ENCODE measurements at regions not wholly inside any gene's neighbourhood (a gene's known extent, or its start where the extent isn't known, plus 50 kb on each side); places are given as distances from the start of the nearest gene placed in this dataset.
"Not testable (repeated sequence)": the region's sequence is repeated elsewhere in the genome, so short reads cannot be mapped to it uniquely, and the experiment has no call there.

DNA sequence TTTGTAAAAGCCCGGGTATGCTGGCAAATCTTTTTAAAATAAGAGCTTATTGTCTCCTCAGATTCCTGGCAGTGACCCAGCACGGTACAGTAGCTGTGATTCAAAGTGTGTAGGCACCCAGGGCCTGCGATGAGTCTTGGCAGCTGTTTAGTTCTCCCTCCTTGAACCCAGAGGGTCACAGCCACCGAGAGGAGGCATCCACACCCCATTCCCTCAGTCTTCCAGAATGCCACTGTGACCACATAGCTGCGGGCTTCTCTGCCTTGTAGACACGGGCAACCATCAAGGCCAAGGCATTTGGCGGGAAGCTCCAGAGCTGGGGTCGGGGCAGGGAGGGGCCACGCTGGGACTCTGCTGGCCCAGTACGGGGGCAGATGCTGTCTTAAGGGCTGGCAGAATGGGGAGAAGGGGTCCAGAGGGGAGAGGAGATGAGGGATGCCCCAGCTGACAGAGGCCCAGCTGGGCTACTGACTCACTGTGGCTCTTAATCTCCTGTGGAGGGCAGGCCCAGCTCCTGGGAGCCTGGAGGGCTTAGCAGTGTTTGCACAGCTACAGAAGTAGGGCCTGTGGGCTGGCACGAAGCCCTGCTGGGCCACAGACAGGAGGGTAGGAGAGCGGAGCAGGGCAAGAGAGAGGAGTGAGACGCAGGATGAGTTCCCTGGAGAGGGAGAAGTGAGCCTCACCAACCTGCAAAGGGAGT lies 68.8 kb upstream of the DLG1 start:
- Mint-ChIP-seq H3K9me3 (no peaks in the 10 kb centered on the region), H3K27ac (no peak overlapping the region), H3K4me1 (no peaks in the 10 kb centered on the region), H3K36me3 (ENCODE audit: low read depth) (no peaks in the 10 kb centered on the region), H3K27me3 (peaks cover 13% of the 10 kb centered on the region), H3K4me3 (no peak overlapping the region)
- DNase-seq, result no peak
- POLR2A ChIA-PET, result no interaction called here
- CTCF ChIA-PET, result no interaction called here

DNA sequence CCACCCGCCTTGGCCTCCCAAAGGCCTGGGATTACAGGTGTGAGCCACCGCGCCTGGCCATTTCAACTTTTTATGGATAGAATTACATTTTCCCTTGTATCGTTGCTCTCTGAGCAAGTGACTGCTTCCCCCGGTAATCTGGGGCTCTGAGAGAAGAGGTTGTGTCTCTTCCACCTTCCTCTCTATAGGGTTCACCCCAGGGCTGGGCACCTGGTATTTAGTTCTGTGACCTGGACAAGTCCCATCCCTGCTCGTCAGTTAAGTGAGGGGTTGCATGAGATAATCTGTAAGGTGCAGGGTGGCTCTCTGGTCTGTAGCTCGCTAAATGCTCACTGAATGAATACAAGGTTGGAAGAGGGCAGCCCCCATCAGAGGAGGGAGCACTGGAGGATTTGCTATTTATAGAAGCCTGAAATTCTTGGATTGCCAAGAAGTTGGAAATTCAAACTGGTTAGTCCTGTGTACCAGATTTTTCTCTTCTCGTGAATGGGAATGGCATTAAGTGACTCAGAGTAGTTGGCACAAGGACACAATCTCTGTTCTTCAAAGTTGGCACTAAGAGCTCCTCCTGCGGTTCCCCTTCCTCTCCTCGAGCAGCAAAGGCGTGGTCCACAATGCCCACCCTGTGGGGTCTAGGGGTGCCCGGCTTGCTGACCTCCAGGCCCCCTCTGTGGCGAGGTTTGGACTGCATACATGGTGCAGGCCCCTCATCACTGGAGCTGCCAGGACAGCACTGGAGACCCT lies 68.1 kb upstream of the DLG1 start:
- ChIA-PET POLR2A (no interaction called here), CTCF (no interaction called here)
- Mint-ChIP-seq H3K27ac (no peak overlapping the region), H3K27me3 (peaks cover 11% of the 10 kb centered on the region), H3K36me3 (ENCODE audit: low read depth) (no peaks in the 10 kb centered on the region), H3K4me3 (no peak overlapping the region), H3K9me3 (no peaks in the 10 kb centered on the region), H3K4me1 (no peaks in the 10 kb centered on the region)
- DNase-seq, result no peak

- ChIA-PET POLR2A (no interaction called here), CTCF (interaction anchor here (0.8 kb wide), 1 partner anchor 109 kb away, joined by 3 read pairs; no protein-coding TSS in a partner anchor)
- no peaks in the 10 kb centered on the region for H3K4me1 Mint-ChIP-seq
- no peak overlapping the region for H3K4me3 Mint-ChIP-seq
- H3K9me3 Mint-ChIP-seq, result peaks cover 6% of the 10 kb centered on the region
- peaks cover 13% of the 10 kb centered on the region for H3K27me3 Mint-ChIP-seq
- H3K36me3 Mint-ChIP-seq (ENCODE audit: low read depth), result no peaks in the 10 kb centered on the region
- no peak overlapping the region for H3K27ac Mint-ChIP-seq
- DNase-seq, result no peak
Measured at GRCh38 chr3:197365586-197365985, 67.2 kb upstream of the DLG1 start.

- ChIA-PET POLR2A (no interaction called here), CTCF (no interaction called here)
- H3K4me1 Mint-ChIP-seq, result no peaks in the 10 kb centered on the region
- H3K27me3 Mint-ChIP-seq, result peaks cover 10% of the 10 kb centered on the region
- no peak overlapping the region for H3K4me3 Mint-ChIP-seq
- H3K27ac Mint-ChIP-seq, result no peak overlapping the region
- H3K9me3 Mint-ChIP-seq, result peaks cover 10% of the 10 kb centered on the region
- DNase-seq, result no peak
- no peaks in the 10 kb centered on the region for H3K36me3 Mint-ChIP-seq (ENCODE audit: low read depth)
Measured at GRCh38 chr3:197364410-197365071, 66.1 kb upstream of the DLG1 start.

DNA sequence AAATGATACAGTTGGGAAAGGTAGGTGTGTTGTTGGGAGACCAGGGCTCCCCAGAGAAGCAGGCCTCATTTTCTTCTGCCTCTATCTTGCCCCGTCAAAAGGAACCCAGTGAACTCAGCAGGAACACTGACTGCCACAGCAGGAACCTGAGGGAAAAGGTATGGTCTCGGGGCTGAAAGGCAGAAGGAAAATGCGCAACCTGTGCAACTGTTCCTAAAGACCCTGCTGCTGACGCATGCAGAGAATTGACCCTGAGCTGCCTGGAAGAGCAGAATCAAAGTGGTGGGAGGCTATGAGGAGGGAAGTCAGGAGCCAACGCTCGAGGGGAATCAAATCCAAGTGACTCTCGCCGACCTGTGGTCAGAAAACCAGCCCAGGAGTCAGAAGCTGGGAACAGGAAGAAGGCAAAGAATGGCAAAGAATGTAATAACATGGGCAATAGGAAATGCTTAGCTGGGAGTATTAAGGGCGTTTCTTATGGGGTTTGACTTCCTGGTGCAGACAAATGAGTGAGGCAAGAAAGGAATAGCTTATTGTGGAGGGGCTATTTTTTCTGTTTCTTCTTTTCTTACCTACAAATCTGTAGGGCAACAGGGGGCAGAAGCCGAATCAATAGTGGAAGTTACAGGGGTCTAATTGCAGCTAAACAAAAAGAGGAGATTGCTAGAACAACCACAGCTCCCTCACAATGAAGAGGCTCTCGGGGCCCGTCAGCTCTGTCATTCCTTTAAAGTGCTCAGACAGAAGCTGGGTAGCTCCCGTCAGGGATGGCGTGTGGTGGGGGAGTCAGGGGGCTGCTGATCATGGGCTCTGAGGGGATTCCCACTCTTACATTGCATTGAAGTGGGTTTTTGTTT lies 65.4 kb upstream of the DLG1 start:
- CTCF ChIA-PET, result no interaction called here
- no peak for DNase-seq
- no peak overlapping the region for H3K27ac Mint-ChIP-seq
- POLR2A ChIA-PET, result no interaction called here
- H3K27me3 Mint-ChIP-seq, result peaks cover 11% of the 10 kb centered on the region
- H3K9me3 Mint-ChIP-seq, result peaks cover 12% of the 10 kb centered on the region
- peaks cover 1% of the 10 kb centered on the region for H3K36me3 Mint-ChIP-seq (ENCODE audit: low read depth)
- H3K4me3 Mint-ChIP-seq, result no peak overlapping the region
- no peaks in the 10 kb centered on the region for H3K4me1 Mint-ChIP-seq

GRCh38 chr3:197362081-197362480 lies 63.7 kb upstream of the DLG1 start:
- DNase-seq, result no peak
- Mint-ChIP-seq H3K4me3 (no peak overlapping the region), H3K9me3 (peaks cover 12% of the 10 kb centered on the region), H3K27ac (no peak overlapping the region), H3K4me1 (no peaks in the 10 kb centered on the region), H3K36me3 (ENCODE audit: low read depth) (peaks cover 2% of the 10 kb centered on the region), H3K27me3 (peaks cover 10% of the 10 kb centered on the region)
- CTCF ChIA-PET, result no interaction called here
- POLR2A ChIA-PET, result no interaction called here

DNA sequence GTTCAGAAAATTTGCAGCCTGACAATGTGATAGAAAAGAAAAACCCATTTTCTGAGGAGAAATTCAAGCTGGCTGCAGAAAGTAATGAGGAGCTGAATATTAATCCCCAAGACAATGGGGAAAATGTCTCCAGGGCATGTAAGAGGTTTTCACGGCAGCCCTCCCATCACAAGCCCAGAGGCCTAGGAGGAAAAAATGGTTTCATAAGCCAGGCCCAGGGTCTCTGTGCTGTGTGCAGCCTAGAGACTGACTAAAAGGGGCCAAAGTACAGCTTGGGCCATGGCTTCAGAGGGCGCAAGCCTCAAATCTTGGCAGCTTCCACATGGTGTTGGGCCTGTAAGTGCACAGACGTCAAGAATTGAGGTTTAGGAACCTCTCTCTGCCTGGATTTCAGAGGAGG lies 61.7 kb upstream of the DLG1 start:
- DNase-seq; H3K27me3 Mint-ChIP-seq; H3K36me3 Mint-ChIP-seq (ENCODE audit: low read depth); POLR2A ChIA-PET; H3K4me1 Mint-ChIP-seq; H3K27ac Mint-ChIP-seq; H3K4me3 Mint-ChIP-seq: not testable (repeated sequence)
- peaks cover 12% of the 10 kb centered on the region for H3K9me3 Mint-ChIP-seq
- CTCF ChIA-PET, result interaction anchor here (0.5 kb wide), 1 partner anchor 222 kb away, joined by 4 read pairs; no protein-coding TSS in a partner anchor

GRCh38 chr3:197359476-197359875 lies 61.1 kb upstream of the DLG1 start:
- H3K27ac Mint-ChIP-seq; POLR2A ChIA-PET; H3K4me1 Mint-ChIP-seq; H3K36me3 Mint-ChIP-seq (ENCODE audit: low read depth); DNase-seq; H3K4me3 Mint-ChIP-seq; H3K27me3 Mint-ChIP-seq: not testable (repeated sequence)
- CTCF ChIA-PET, result interaction anchor here (0.6 kb wide), 1 partner anchor 463 kb away, joined by 5 read pairs; no protein-coding TSS in a partner anchor
- H3K9me3 Mint-ChIP-seq, result peaks cover 12% of the 10 kb centered on the region

- H3K27ac Mint-ChIP-seq, result no peak overlapping the region
- POLR2A ChIA-PET, result no interaction called here
- peaks cover 18% of the 10 kb centered on the region for H3K27me3 Mint-ChIP-seq
- CTCF ChIA-PET, result no interaction called here
- peaks cover 2% of the 10 kb centered on the region for H3K36me3 Mint-ChIP-seq (ENCODE audit: low read depth)
- H3K9me3 Mint-ChIP-seq, result peaks cover 12% of the 10 kb centered on the region
- H3K4me1 Mint-ChIP-seq, result no peaks in the 10 kb centered on the region
- no peak overlapping the region for H3K4me3 Mint-ChIP-seq
- no peak for DNase-seq
Measured at GRCh38 chr3:197356741-197357140, 58.3 kb upstream of the DLG1 start.

DNA sequence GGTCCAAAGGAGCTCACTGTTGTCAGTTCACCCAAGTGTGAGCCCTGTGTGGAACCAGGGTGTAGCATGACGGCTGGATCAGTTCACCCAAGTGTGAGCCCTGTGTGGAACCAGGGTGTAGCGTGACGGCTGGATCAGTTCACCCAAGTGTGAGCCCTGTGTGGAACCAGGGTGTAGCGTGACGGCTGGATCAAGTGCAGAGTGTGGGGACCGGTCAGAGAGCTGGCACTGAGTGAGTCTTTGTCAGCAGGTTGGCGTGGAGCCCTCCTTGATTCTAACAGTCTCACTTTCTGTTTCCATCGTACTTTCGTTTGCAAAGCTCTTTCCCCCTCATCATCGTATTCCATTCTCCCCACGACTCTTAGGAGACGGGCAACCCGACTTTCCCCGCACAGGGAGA lies 57.9 kb upstream of the DLG1 start:
- Mint-ChIP-seq H3K9me3 (peaks cover 11% of the 10 kb centered on the region), H3K4me3 (no peak overlapping the region), H3K27ac (no peak overlapping the region), H3K4me1 (no peaks in the 10 kb centered on the region), H3K27me3 (peaks cover 16% of the 10 kb centered on the region), H3K36me3 (ENCODE audit: low read depth) (peaks cover 2% of the 10 kb centered on the region)
- POLR2A ChIA-PET, result no interaction called here
- no peak for DNase-seq
- CTCF ChIA-PET, result no interaction called here

DNA sequence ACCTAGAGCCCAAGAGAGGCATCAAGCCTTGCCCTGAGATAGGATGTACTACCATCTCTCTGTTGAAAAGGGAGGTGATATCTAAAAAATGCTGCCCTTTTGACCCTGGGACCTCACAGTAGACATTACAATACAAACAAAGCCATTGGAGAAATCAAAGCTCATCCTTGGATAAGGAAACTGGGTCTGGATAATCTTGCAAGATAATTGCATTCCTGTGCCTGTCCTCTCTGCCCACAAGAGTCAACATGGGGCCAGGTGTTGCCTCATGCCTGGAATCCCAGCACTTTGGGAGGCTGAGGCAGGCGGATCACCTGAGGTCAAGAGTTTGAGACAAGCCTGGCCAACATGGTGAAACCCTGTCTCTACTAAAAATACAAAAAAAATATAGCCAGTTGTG lies 57.3 kb upstream of the DLG1 start:
- no peaks in the 10 kb centered on the region for H3K4me1 Mint-ChIP-seq
- H3K27ac Mint-ChIP-seq, result no peak overlapping the region
- peaks cover 6% of the 10 kb centered on the region for H3K9me3 Mint-ChIP-seq
- ChIA-PET CTCF (no interaction called here), POLR2A (no interaction called here)
- H3K27me3 Mint-ChIP-seq, result peaks cover 15% of the 10 kb centered on the region
- H3K4me3 Mint-ChIP-seq, result no peak overlapping the region
- peaks cover 2% of the 10 kb centered on the region for H3K36me3 Mint-ChIP-seq (ENCODE audit: low read depth)
- DNase-seq, result no peak

DNA sequence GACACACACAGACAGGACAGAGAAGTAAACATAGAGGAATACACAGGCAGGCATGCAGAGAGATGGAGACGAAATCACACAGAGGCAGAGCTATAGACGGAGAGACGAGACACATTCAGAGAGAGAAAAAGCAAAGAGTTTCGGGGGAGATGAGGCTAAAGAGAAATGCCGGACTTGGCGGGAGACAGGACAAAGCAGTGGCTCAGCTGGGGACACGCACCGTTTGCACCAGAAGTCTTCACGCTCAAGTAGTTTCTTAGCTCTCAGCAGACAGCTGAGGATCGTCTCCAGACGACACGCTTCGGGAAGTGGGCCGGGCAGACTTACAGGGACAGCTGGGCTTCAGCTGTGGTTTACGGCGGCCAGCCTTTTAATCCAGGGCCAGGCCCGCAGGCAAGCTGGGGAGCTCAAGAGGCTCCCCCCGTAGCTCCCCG lies 56.2 kb upstream of the DLG1 start:
- ChIA-PET CTCF (no interaction called here), POLR2A (no interaction called here)
- H3K27me3 Mint-ChIP-seq, result peaks cover 15% of the 10 kb centered on the region
- H3K27ac Mint-ChIP-seq, result no peak overlapping the region
- no peaks in the 10 kb centered on the region for H3K4me1 Mint-ChIP-seq
- H3K36me3 Mint-ChIP-seq (ENCODE audit: low read depth), result peaks cover 2% of the 10 kb centered on the region
- peaks cover 3% of the 10 kb centered on the region for H3K9me3 Mint-ChIP-seq
- no peak for DNase-seq
- no peak overlapping the region for H3K4me3 Mint-ChIP-seq

All from activated CD4-positive, alpha-beta memory T cell treated with anti-CD3 and anti-CD28 coated beads, Interleukin-2, amount 10 ng/mL, durations not matched to agents 7 days and 5 days (primary cell).